ENCODE measurements at regions not wholly inside any gene's neighbourhood (a gene's known extent, or its start where the extent isn't known, plus 50 kb on each side); places are given as distances from the start of the nearest gene placed in this dataset.

DNA sequence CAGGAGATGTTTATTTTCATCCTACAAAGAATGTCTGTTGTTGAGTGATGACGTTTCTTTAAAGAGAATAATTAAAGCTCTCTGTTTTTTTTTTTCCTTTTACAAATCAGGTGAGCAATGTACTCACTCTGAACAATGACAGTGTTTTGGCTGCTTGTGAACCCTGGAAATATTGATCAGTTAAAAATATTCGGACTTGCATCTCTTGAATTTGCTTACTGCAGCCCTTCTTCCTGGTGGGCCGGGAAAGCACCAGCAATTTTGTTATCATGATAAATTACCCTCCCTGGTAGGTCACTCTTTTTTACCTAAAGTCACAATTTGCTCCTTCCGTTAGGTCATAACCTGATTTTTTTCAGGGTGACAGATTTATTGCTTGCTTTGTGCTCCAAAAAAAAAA, 72.3 kb upstream of the NR5A2 start:
- TF ChIP-seq, protein P1, sequence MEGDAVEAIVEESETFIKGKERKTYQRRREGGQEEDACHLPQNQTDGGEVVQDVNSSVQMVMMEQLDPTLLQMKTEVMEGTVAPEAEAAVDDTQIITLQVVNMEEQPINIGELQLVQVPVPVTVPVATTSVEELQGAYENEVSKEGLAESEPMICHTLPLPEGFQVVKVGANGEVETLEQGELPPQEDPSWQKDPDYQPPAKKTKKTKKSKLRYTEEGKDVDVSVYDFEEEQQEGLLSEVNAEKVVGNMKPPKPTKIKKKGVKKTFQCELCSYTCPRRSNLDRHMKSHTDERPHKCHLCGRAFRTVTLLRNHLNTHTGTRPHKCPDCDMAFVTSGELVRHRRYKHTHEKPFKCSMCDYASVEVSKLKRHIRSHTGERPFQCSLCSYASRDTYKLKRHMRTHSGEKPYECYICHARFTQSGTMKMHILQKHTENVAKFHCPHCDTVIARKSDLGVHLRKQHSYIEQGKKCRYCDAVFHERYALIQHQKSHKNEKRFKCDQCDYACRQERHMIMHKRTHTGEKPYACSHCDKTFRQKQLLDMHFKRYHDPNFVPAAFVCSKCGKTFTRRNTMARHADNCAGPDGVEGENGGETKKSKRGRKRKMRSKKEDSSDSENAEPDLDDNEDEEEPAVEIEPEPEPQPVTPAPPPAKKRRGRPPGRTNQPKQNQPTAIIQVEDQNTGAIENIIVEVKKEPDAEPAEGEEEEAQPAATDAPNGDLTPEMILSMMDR (conservative IDR thresholded peaks at IDR 0.05; ENCODE audit: low read depth, low read length) = no peak
- no peak for TF ChIP-seq EZH2 (IDR thresholded peaks at IDR 0.05; ENCODE audit: borderline replicate concordance, low read depth, low read length, poor library complexity, severe bottlenecking)

All from A673 (cell line).